HepG2 (cell line): ENCODE measurements at regions not wholly inside any gene's neighbourhood (a gene's known extent, or its start where the extent isn't known, plus 50 kb on each side); places are given as distances from the start of the nearest gene placed in this dataset.

Experiments
- HOXA7 ChIP-seq: sonication (generic); formaldehyde crosslinking; IDR thresholded peaks from 2 replicates; pipeline ENCODE4 v1.8.1; 2022; ENCODE audit warnings: mild to moderate bottlenecking, missing genetic modification reagents, moderate library complexity
- JUN ChIP-seq: sonication (generic); formaldehyde crosslinking; IDR thresholded peaks from 2 replicates; pipeline ENCODE4 v1.4.0; 2020; ENCODE audit warnings: mild to moderate bottlenecking, missing genetic modification reagents
- NFYB ChIP-seq: sonication (generic); formaldehyde crosslinking; IDR thresholded peaks from 2 replicates; pipeline ENCODE4 v1.4.0; 2020; ENCODE audit warnings: missing genetic modification reagents
- ZNF121 ChIP-seq: sonication (generic); formaldehyde crosslinking; IDR thresholded peaks from 2 replicates; pipeline ENCODE4 v1.5.0; 2020; ENCODE audit warnings: mild to moderate bottlenecking, missing genetic modification reagents
- TF ChIP-seq, protein P1 (sequence below): sonication (generic); formaldehyde crosslinking; conservative IDR thresholded peaks from 2 replicates; pipeline ENCODE4 v1.4.0; 2020; ENCODE audit warnings: missing genetic modification reagents
- TF ChIP-seq, protein P2 (sequence below): sonication (generic); formaldehyde crosslinking; IDR thresholded peaks from 2 replicates; pipeline ENCODE4 v1.4.0; 2020; ENCODE audit warnings: missing genetic modification reagents

DNA sequence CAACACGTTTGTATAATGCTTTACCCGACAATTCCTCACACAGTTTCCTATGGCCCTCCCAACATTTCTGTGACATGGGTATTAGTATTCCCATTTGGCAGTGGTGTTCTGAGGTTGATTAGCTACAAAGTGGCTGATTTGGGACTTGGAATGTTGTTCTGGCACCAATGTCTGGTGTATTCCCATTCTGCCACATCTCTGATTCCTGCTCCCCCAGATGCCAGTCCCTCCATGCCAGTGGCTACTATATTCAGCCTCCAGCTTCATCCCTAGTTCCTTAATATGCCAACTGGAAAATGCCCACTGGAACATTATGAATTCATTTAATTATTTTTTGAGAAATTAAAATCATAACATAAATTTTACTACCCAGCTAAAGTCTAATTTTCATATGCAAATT is 60.6 kb upstream of the NBEA start:
- TF ChIP-seq, protein P1, sequence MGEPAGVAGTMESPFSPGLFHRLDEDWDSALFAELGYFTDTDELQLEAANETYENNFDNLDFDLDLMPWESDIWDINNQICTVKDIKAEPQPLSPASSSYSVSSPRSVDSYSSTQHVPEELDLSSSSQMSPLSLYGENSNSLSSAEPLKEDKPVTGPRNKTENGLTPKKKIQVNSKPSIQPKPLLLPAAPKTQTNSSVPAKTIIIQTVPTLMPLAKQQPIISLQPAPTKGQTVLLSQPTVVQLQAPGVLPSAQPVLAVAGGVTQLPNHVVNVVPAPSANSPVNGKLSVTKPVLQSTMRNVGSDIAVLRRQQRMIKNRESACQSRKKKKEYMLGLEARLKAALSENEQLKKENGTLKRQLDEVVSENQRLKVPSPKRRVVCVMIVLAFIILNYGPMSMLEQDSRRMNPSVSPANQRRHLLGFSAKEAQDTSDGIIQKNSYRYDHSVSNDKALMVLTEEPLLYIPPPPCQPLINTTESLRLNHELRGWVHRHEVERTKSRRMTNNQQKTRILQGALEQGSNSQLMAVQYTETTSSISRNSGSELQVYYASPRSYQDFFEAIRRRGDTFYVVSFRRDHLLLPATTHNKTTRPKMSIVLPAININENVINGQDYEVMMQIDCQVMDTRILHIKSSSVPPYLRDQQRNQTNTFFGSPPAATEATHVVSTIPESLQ (CRISPR knock-in tag): no peak
- TF ChIP-seq JUN (CRISPR knock-in tag) (no peak), ZNF121 (CRISPR knock-in tag) (no peak), HOXA7 (CRISPR knock-in tag) (no peak), NFYB (CRISPR knock-in tag) (no peak)
- TF ChIP-seq, protein P2, sequence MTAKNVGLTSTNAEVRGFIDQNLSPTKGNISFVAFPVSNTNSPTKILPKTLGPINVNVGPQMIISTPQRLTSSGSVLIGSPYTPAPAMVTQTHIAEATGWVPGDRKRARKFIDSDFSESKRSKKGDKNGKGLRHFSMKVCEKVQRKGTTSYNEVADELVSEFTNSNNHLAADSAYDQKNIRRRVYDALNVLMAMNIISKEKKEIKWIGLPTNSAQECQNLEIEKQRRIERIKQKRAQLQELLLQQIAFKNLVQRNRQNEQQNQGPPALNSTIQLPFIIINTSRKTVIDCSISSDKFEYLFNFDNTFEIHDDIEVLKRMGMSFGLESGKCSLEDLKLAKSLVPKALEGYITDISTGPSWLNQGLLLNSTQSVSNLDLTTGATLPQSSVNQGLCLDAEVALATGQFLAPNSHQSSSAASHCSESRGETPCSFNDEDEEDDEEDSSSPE (CRISPR knock-in tag): no peak
